ENCODE measurements at regions not wholly inside any gene's neighbourhood (a gene's known extent, or its start where the extent isn't known, plus 50 kb on each side); places are given as distances from the start of the nearest gene placed in this dataset.

- intact Hi-C loops (cut with micrococcal nuclease) (loop anchor here (10.0 kb wide), 1 partner anchor 63 kb away; no protein-coding TSS in a partner anchor), in situ Hi-C loops (cut with MboI) (no loop called here)
- Histone ChIP-seq H3K4me3 (no peak overlapping the region), H3K27ac (ENCODE audit: extremely low read depth, low read depth, low read length) (no peak overlapping the region), H3K79me2 (ENCODE audit: control insufficient read depth, insufficient read depth, low read length) (no peaks in the 10 kb centered on the region), H3K4me1 (replicated peaks in 1 of 2; ENCODE audit: control insufficient read depth in 2 of 2, insufficient read depth in 2 of 2, low read length in 2 of 2) (no peaks in the 10 kb centered on the region), H3K9me3 (replicated peaks; ENCODE audit: control insufficient read depth, insufficient read depth, low read depth, low read length) (no peaks in the 10 kb centered on the region), H2AFZ (ENCODE audit: low read depth, low read length) (no peak overlapping the region), H3K9me1 (ENCODE audit: control insufficient read depth, insufficient read depth, low read length) (no peaks in the 10 kb centered on the region), H3K9ac (ENCODE audit: insufficient read depth in 1 of 2, low read depth in 2 of 2, low read length in 2 of 2) (no peak overlapping the region), H4K20me1 (replicated peaks; ENCODE audit: control insufficient read depth, insufficient read depth, low read length) (no peaks in the 10 kb centered on the region), H3K27me3 (ENCODE audit: control insufficient read depth in 2 of 2, insufficient read depth in 2 of 2, low read length in 2 of 2) (peaks cover 0 to 7% of the 10 kb centered on the region in 2 experiments; a peak in 1 of 5 replicates), H3K36me3 (ENCODE audit: control insufficient read depth, insufficient read depth, low read length) (no peaks in the 10 kb centered on the region), H3K4me2 (ENCODE audit: insufficient read depth, low read length) (no peak overlapping the region)
- FAIRE-seq (no peak), ATAC-seq (no peak), DNase-seq (ENCODE audit: extremely low read depth in 1 of 4, low spot score in 3 of 4) (no peak)
- 0% methylated on average over 4 of the region's 4 CpGs for WGBS (ENCODE audit: insufficient coverage, low coverage, missing lambda C conversion rate)
- ChIA-PET CTCF (ENCODE audit: low intra/inter-chr PET ratio) (no interaction called here), POLR2A (no interaction called here)
- no TSS peak for BruUV-seq (replicated peaks)
- no peak for TF ChIP-seq ZNF431 (CRISPR knock-in tag; IDR thresholded peaks at IDR 0.05)
- no peak for TF ChIP-seq KLF13 (tag; IDR thresholded peaks at IDR 0.05; ENCODE audit: borderline replicate concordance, low read depth)
- no peak for TF ChIP-seq GABPB2 (CRISPR knock-in tag; conservative IDR thresholded peaks at IDR 0.05)
- TF ChIP-seq RBM34 (IDR thresholded peaks at IDR 0.05; ENCODE audit: borderline replicate concordance, insufficient read depth, low read length) = no peak
- no peak for TF ChIP-seq NEUROD1 (IDR thresholded peaks at IDR 0.05; ENCODE audit: borderline replicate concordance, low read depth, low read length, partially characterized antibody)
- no peak for TF ChIP-seq SMARCA4 (IDR thresholded peaks at IDR 0.05)
- TF ChIP-seq, protein P1, sequence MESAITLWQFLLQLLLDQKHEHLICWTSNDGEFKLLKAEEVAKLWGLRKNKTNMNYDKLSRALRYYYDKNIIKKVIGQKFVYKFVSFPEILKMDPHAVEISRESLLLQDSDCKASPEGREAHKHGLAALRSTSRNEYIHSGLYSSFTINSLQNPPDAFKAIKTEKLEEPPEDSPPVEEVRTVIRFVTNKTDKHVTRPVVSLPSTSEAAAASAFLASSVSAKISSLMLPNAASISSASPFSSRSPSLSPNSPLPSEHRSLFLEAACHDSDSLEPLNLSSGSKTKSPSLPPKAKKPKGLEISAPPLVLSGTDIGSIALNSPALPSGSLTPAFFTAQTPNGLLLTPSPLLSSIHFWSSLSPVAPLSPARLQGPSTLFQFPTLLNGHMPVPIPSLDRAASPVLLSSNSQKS (CRISPR knock-in tag; IDR thresholded peaks at IDR 0.05) = no peak
- TF ChIP-seq, protein P2, sequence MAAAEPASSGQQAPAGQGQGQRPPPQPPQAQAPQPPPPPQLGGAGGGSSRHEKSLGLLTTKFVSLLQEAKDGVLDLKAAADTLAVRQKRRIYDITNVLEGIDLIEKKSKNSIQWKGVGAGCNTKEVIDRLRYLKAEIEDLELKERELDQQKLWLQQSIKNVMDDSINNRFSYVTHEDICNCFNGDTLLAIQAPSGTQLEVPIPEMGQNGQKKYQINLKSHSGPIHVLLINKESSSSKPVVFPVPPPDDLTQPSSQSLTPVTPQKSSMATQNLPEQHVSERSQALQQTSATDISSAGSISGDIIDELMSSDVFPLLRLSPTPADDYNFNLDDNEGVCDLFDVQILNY (CRISPR knock-in tag; IDR thresholded peaks at IDR 0.05) = no peak
- no peak for TF ChIP-seq TAF15 (IDR thresholded peaks at IDR 0.05; ENCODE audit: low read depth, low read length)
- no peak for TF ChIP-seq POLR2A (conservative IDR thresholded peaks at IDR 0.05)
- no peak for TF ChIP-seq CHD4 (IDR thresholded peaks at IDR 0.05; ENCODE audit: insufficient read depth, insufficient replicate concordance, low read depth, low read length, poor library complexity, severe bottlenecking)
- no peak for TF ChIP-seq ZNF75A (CRISPR knock-in tag; IDR thresholded peaks at IDR 0.05)
- TF ChIP-seq ZNF764 (CRISPR knock-in tag; IDR thresholded peaks at IDR 0.05; ENCODE audit: low read depth) = no peak
- TF ChIP-seq RBM22 (IDR thresholded peaks at IDR 0.05; ENCODE audit: low read depth, low read length, poor library complexity, severe bottlenecking) = no peak
Measured at GRCh38 chr10:123517901-123518300, 148.3 kb upstream of the GPR26 start.
